Endothelial cell of umbilical vein (primary cell): ENCODE measurements at regions not wholly inside any gene's neighbourhood (a gene's known extent, or its start where the extent isn't known, plus 50 kb on each side); places are given as distances from the start of the nearest gene placed in this dataset.

Source experiments
- BruUV-seq: library from RNA; stranded (reverse); fragments of 400-500 nt; replicated peaks from 2 replicates; lab custom pipeline; 2021; lab: Mats Ljungman, UMichigan
- CTCF ChIA-PET: fragments of 300-600, 350-600 bp; sonication (Branson Sonifier 250); formaldehyde crosslinking; loops from one replicate; lab custom pipeline; 2021; ENCODE audit warnings: antibody characterized with exemption, inconsistent platforms; lab: Charles Lee
- POLR2A ChIA-PET: fragments of 300-600, 350-600 bp; sonication (Branson Sonifier 250); formaldehyde crosslinking; loops from one replicate; lab custom pipeline; 2021; ENCODE audit warnings: antibody characterized with exemption, inconsistent platforms; lab: Charles Lee
- DNase-seq: peaks from one replicate; pipeline ENCODE4 v3.0.0-alpha.2; 2011; ENCODE audit warnings: low read depth, low spot score
- FAIRE-seq: peaks from 2 replicates; lab custom pipeline; 2011; peaks lifted over from hg19 to GRCh38; lab: Jason Lieb, UNC
- H2AFZ ChIP-seq: 2 replicates; pipeline ENCODE4 v1.6.0; 2012; ENCODE audit warnings: low read depth, low read length, control low read depth, inconsistent platforms
- H3K27ac ChIP-seq: 2 replicates; pipeline ENCODE4 v1.5.1; 2011; ENCODE audit warnings: low read depth, mild to moderate bottlenecking, control low read depth, low read length, moderate library complexity; ENCODE audit not compliant: insufficient read depth
- H3K27me3 ChIP-seq, 2 experiments: 2 replicates each; pipeline versions ENCODE4 v1.6.0 to v1.6.1; 2011; ENCODE audit warnings: low read length in 2 of 2, mixed read lengths in 1 of 2; ENCODE audit not compliant: control insufficient read depth in 2 of 2, insufficient read depth in 2 of 2
- H3K36me3 ChIP-seq, 2 experiments: 2 replicates in 1 of 2; 3 replicates in 1 of 2; pipeline ENCODE4 v1.5.1; 2011; ENCODE audit warnings: low read length in 2 of 2, mild to moderate bottlenecking in 1 of 2, moderate library complexity in 1 of 2; ENCODE audit not compliant: control insufficient read depth in 2 of 2, insufficient read depth in 2 of 2; ENCODE audit errors: extremely low read depth in 1 of 2
- H3K4me1 ChIP-seq: 3 replicates; pipeline ENCODE4 v1.5.1; 2011; ENCODE audit warnings: mild to moderate bottlenecking, low read length; ENCODE audit not compliant: control insufficient read depth, insufficient read depth; ENCODE audit errors: extremely low read depth
- H3K4me2 ChIP-seq: 2 replicates; pipeline ENCODE4 v1.6.1; 2011; ENCODE audit warnings: low read length, control low read depth, mixed read lengths; ENCODE audit not compliant: insufficient read depth
- H3K4me3 ChIP-seq, 3 experiments: fragments of 200-600 bp in 1 of 3; sonication (generic), shearing (Covaris generic) in 1 of 3; replicated peaks in 1 of 3; 2 replicates each; pipeline ENCODE4 v1.5.1; 2011 to 2016; ENCODE audit warnings: control low read depth in 3 of 3, low read length in 3 of 3, mild to moderate bottlenecking in 2 of 3, inconsistent platforms in 1 of 3, low read depth in 1 of 3, moderate library complexity in 1 of 3; ENCODE audit not compliant: insufficient read depth in 1 of 3
- H3K79me2 ChIP-seq: 2 replicates; pipeline ENCODE4 v1.6.0; 2012; ENCODE audit warnings: low read length, inconsistent platforms; ENCODE audit not compliant: control insufficient read depth, insufficient read depth
- H3K9ac ChIP-seq: replicated peaks from 2 replicates; pipeline ENCODE3; 2011; ENCODE audit warnings: low read length, control low read depth; ENCODE audit not compliant: insufficient read depth; ENCODE audit errors: extremely low read depth
- H3K9me1 ChIP-seq: replicated peaks from 3 replicates; pipeline ENCODE4 v1.6.0; 2011; ENCODE audit warnings: mild to moderate bottlenecking, low read length; ENCODE audit not compliant: control insufficient read depth, insufficient read depth; ENCODE audit errors: extremely low read depth
- H3K9me3 ChIP-seq: replicated peaks from 2 replicates; pipeline ENCODE4 v1.5.1; 2012; ENCODE audit warnings: low read length, inconsistent platforms; ENCODE audit not compliant: control insufficient read depth, insufficient read depth
- H4K20me1 ChIP-seq: replicated peaks from 2 replicates; pipeline ENCODE3; 2011; ENCODE audit warnings: mild to moderate bottlenecking, low read length; ENCODE audit not compliant: control insufficient read depth, insufficient read depth; ENCODE audit errors: extremely low read depth
- CTCF ChIP-seq, 2 donors: IDR thresholded peaks; 1 replicate in 1 of 2; 2 replicates in 1 of 2; pipeline ENCODE4 v1.5.1; 2011; ENCODE audit warnings: low read length in 2 of 2, mild to moderate bottlenecking in 2 of 2, moderate library complexity in 2 of 2, control low read depth in 1 of 2, inconsistent platforms in 1 of 2, low read depth in 1 of 2; ENCODE audit not compliant: insufficient read depth in 1 of 2; ENCODE audit errors: extremely low read depth in 1 of 2
- EZH2 ChIP-seq: IDR thresholded peaks from 2 replicates; pipeline ENCODE4 v1.6.1; 2012; ENCODE audit warnings: borderline replicate concordance, low read depth, mild to moderate bottlenecking, moderate library complexity, low read length, inconsistent platforms; ENCODE audit not compliant: severe bottlenecking
- FOS ChIP-seq: IDR thresholded peaks from 2 replicates; pipeline ENCODE4 v1.6.1; 2011; ENCODE audit warnings: mild to moderate bottlenecking, low read length, moderate library complexity, borderline replicate concordance; ENCODE audit not compliant: insufficient read depth
- GATA2 ChIP-seq: IDR thresholded peaks from 2 replicates; pipeline ENCODE4 v1.7.0; 2011; ENCODE audit warnings: low read depth, mild to moderate bottlenecking, moderate library complexity, mixed read lengths, low read length; ENCODE audit not compliant: insufficient read length, insufficient read depth
- JUN ChIP-seq: IDR thresholded peaks from 2 replicates; pipeline ENCODE4 v1.6.1; 2011; ENCODE audit warnings: borderline replicate concordance, low read depth; ENCODE audit not compliant: insufficient read length, insufficient read depth
- MAX ChIP-seq: IDR thresholded peaks from 2 replicates; pipeline ENCODE4 v1.6.1; 2011; ENCODE audit not compliant: insufficient read depth, insufficient read length
- MYC ChIP-seq: IDR thresholded peaks from one replicate; pipeline ENCODE4 v1.6.1; 2011; ENCODE audit warnings: mild to moderate bottlenecking, low read depth, low read length
- POLR2A ChIP-seq: IDR thresholded peaks from 2 replicates; pipeline ENCODE4 v1.6.1; 2012; ENCODE audit warnings: low read depth, mild to moderate bottlenecking, control low read depth, low read length
- POLR2AphosphoS5 ChIP-seq: IDR thresholded peaks from 2 replicates; pipeline ENCODE4 v1.6.1; 2012; ENCODE audit warnings: low read depth, mild to moderate bottlenecking, control low read depth, low read length, moderate library complexity; ENCODE audit not compliant: insufficient read depth
- dilution Hi-C: fragments of 300-500 bp; cut with MboI; formaldehyde crosslinking; loops from one replicate; pipeline ENCODE4 v1.15.0; 2019; ENCODE audit warnings: low sequenced_read_pairs; ENCODE audit not compliant: extremely low pct_ligation_motif_present
- intact Hi-C: fragments of 100-400 bp; cut with micrococcal nuclease; formaldehyde crosslinking; loops from one replicate; pipeline ENCODE4 v1.10.0; 2022

GRCh38 chr2:45263147-45263546 lies 253.9 kb upstream of the SIX2 start:
- Histone ChIP-seq H3K4me3 (peak overlapping the region in 1 of 3 experiments; percentile 34), H3K4me2 (peak overlapping the region; percentile 73), H3K79me2 (no peaks in the 10 kb centered on the region), H3K4me1 (peaks cover 56% of the 10 kb centered on the region), H3K36me3 (no peaks in the 10 kb centered on the region), H3K9me3 (no peaks in the 10 kb centered on the region), H2AFZ (peak overlapping the region; percentile 58), H4K20me1 (no peaks in the 10 kb centered on the region), H3K27me3 (no peaks in the 10 kb centered on the region), H3K9ac (peak overlapping the region; percentile 67), H3K27ac (peak overlapping the region; percentile 93), H3K9me1 (no peaks in the 10 kb centered on the region)
- no TSS peak for BruUV-seq
- dilution Hi-C loops: no loop called here
- FAIRE-seq (peak; percentile 98), DNase-seq (peak; percentile 93)
- intact Hi-C loops: loop anchor here (1.0 to 5.0 kb wide), 5 partner anchors 24 to 119 kb away; no protein-coding TSS in a partner anchor
- ChIA-PET POLR2A (interaction anchor here (0.6 kb wide), 1 partner anchor 90 kb away, joined by 3 read pairs; no protein-coding TSS in a partner anchor), CTCF (interaction anchor here (0.7 to 4.5 kb wide), 13 partner anchors 8 to 282 kb away, joined by 3 to 23 read pairs (median 5); no protein-coding TSS in a partner anchor)
- TF ChIP-seq CTCF (IDR thresholded peaks at IDR 0.05; ENCODE audit: extremely low read depth in 1 of 2, insufficient read depth in 1 of 2, low read depth in 1 of 2, low read length in 2 of 2) (no peak), JUN (peak; percentile 80), MAX (no peak), FOS (peak; percentile 86), POLR2AphosphoS5 (peak; percentile 94), GATA2 (peak; percentile 100), POLR2A (peak; percentile 82), MYC (no peak), EZH2 (no peak)
